ENCODE measurements at regions not wholly inside any gene's neighbourhood (a gene's known extent, or its start where the extent isn't known, plus 50 kb on each side); places are given as distances from the start of the nearest gene placed in this dataset.

DNA sequence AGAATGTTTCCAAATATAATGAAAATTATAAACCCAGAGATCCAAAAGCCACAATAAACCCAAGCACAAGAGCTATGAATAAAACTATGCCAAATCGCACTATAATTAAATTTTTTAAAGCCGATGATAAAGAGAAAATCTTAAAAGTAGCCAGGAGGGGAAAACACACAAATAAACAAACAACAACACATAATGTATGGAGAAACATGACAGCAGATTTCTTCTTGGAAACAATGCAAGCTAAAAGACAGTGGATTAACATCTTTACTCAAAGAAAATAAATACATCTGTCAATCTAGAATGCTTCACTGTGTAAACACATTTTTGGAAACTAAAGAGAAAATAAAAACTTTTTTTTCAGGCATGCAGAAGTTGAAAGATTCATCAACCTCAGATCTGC lies 53.0 kb upstream of the SMOX start:
- DNase-seq = no peak

DNA sequence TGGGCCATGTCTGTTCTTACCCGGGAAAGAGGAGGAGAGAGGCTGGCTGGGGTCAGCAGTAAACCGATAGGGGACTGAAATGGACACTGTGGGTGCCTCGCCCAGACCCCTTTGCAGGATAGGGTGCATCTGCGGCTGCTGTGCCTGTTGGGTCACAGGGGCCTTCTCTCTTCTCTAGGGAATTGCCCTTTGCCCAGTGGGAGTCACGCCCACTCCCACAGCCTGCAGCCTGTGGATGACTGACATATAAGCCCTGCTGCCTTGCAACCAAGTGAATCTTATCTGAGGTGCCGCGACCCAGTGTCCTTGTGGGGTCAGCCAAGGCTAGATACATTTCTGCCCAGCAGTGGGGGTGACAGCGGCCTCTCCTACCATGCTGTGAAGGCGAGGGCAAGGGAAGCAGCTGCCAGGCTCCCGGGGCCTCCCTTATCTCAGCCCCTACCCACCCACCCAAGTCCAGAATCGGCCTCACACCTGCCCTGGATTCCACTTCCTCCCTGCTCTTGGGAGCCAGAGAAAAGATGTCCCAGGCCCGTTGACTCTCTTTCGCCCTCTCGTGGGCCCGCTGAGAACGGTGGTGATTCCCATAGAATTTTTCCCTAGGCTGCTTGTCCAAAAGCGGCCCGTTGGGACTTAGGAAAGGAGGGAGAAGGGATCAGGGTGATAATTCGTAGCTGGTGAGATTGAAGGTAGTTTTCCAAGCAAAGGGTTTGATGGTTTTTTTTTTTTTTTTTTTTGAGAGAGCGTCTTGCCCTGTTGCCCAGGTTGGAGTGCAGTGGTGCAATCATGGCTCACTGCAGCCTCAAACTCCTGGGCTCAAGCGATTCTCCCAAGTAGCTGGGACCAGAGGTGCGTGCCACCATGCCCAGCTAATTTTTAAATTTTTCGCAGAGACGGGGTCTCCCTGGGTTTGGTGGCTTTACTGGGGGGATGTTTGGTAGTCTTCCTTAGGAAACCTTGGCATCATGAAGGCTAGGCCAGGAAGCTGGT lies 56.8 kb upstream of the SMOX start:
- DNase-seq = peak; percentile 73

DNA sequence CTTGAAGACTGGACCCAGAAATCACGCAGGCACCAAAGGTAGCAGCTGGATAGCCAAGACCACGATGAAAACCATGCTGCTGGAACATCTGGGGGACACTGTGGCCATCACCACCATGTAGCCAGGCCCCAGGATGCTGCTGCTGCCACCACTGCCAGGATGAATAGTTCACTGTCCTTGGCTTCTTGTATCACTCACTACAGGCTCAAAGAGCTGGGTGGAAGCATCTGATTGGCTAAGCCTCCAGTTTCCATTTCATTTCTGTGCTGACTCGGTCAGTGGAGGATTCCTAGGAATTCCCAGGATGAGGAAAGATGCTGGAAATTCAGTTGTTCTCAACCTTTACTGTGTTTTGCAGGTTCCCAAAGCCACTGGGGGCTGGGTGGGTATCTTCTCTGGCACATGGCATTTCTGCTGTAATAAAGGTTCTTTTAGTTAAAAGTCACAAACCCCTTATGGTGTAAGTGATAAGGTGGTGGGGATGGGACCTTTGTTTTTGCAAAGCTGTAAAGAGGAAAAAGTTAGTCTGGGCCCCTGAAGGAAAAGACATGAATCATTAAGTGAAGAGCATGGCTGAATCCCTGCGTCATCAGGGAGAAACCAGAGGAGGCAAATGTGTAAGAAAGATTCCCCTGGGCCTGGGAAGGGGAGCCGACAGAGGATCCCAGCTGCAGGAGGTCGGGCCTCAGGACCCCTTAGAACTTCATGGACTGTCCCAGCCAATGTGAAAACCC lies 57.7 kb upstream of the SMOX start:
- DNase-seq = no peak

DNA sequence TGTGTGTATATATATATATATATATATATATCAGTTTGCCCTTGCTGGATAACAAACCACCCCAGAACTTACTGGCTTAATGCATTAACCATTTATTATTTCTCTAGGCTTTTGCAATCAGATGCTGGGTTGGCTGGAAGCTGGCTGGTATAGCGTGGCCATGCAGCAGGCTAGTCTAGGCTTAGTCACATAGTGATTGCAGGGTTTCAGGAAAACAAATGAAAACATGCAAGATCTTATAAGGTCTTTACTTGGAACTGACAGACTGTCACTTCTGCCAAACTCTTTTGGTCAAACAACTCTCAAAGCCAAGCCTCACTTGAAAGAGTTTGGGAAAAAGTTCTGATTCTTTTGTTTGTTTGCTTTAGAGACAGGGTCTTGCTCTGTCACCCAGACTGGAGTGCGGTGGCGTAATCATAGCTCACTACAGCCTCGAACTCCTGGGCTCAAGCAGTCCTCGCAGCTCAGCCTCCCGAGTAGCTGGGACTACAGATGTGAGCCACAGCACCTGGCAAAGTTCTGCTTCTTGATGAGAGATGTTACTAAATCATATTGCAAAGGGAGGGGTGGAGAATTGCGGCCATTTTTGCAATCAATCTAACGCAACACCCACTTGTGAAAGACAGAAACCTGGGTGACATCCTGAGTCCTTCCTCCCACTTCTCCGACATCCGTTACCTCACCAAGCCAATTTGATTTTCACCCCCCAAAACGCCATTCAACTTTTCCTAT lies 58.7 kb upstream of the SMOX start:
- DNase-seq = no peak

DNA sequence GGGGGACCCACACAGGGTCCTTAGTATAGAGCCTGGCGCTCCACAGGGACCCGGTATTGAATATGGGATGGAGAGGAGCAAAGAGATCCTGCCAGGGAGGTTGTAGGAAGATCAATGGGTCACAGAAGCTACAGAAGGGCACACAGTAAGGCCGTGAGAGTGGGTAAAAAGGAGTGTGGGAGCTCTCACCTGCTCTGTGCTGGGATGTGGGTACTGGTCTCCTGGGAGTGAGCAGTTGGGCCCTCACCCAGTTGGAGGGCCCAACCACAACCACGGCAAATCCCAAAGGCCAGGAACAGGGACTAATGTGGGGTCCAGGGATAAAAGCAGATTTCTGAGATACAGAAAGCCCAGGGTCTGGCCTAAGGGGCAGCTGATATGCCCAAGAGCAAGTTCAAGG lies 59.9 kb upstream of the SMOX start:
- no peak for DNase-seq

DNA sequence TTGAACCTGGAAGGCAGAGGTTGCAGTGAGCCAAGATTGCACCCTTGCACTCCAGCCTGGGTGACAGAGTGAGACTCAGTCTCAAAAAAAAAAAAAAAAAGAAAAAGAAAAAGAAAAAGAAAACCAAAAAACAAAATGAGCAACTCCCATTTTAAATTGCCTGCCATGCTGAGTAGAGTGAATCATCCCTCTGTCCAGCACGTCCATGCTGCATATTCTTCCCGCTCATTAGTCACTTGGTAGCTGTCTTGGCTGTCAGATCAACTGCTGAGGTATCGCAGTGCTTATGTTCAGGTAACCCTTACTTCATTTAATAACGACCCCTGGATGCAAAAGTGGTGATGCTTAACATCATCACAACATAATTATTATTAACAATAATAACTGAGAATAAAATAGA lies 60.7 kb upstream of the SMOX start:
- DNase-seq = no peak

DNA sequence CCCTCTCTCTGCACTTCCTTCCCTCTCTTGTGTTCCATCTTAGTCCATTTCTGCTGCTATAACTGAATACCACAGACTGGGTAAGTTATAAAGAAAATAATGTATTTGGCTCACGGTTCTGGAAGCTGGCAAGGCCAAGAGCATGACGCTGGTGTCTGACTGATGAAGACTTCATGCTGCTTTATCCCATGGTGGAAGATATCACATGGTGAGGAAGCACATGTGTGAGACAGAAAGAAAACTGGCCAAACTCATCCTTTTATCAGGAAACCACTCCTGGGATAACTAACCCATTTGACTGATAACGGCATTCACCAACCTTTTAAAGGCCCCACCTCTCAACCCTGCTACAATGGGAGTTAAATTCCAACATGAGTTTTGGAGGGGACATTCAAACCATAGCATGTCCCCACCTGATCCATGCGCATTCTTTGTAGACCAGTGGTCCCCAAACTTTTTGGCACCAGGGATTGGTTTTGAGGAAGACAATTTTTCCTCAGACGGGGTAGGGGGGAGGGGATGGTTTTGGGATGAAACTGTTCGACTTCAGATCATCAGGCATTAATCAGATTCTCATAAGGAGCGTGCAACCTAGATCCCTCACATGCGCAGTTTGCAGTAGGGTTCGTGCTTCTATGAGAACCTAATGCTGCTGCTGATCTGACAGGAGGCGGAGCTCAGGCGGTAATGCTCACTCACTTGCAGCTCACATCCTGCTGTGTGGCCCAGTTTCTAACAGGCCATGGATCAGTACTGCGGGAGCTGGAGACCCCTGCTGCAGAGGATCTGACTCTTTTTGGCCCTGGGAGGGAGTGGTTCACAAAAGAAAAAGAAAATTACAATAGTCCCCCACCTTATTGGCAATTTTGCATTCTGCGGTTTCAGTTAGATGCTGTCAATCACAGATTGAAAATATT lies 61.6 kb upstream of the SMOX start:
- no peak for DNase-seq

DNA sequence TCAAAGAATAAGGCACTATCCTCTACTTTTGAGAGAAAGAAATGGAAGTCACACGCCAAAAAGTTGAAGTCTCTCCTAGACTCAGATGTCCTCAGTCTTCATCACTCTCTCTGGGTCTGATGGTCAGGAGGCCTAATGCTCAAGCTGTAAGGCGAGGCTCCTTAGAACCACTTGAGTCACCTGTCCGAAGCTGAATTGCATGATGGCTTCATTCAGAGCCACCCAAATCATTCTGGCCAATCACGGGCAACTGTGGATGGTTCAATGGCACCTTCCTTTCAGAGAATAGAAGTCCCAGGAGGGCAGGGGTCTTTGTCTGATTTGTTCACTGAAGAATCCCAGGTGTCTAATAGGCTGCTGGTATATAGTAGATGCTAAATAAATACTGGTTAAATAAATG lies 63.9 kb upstream of the SMOX start:
- no peak for DNase-seq

DNA sequence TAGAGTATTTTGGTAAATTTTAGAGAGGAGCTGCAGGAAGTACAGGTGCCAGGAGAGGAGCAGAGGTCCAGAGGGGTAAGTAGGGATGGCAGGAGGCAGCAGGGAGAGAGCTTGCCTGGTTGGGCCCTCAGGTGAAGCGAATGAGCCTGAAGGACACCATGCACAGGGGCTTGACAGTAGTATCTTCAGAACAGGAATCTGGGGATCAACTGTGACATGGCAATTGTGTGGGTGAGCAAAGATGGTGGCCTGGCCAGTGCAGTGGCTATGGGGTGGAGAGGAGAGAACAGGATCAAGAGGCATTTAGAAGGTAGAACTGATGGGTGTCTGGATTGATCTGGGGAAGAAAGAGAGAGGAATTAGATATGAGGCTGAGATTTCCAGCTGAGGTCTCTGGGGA lies 64.5 kb upstream of the SMOX start:
- no peak for DNase-seq

DNA sequence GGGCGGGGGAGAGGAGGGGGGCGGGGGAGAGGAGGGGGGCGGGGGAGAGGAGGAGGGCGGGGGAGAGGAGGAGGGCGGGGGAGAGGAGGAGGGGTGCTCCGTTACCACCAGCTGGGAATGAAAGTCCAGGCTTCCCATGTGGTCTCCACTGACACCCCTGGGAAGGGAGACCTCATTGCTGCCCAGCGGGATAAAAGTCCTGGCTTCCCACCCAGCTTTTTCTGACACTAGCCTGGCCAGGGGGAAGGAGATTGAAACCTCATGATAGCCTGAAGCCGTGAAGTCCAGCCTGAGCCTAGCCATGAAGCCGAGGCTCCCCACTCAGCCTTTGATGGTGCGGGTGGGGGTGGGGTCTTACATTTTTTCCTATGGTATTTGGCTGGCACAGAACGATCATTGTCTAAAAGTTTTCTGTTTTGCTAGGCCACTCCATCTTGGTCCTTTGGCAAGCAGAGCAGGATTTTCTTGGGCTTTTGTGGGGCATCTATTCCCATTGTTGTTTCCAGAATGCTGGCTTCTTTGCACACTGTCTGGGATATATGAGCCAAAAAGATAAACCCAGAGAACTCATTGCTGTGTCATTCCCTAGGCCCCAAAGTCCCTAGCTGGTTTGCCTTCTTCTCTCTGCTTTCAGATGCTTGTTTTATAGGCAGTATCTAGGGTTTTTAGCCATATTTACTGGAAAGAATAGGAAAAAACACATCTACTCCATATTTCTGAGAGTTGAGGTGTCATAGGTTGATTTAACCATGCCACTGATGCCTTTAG lies 65.3 kb upstream of the SMOX start:
- no peak for DNase-seq

DNA sequence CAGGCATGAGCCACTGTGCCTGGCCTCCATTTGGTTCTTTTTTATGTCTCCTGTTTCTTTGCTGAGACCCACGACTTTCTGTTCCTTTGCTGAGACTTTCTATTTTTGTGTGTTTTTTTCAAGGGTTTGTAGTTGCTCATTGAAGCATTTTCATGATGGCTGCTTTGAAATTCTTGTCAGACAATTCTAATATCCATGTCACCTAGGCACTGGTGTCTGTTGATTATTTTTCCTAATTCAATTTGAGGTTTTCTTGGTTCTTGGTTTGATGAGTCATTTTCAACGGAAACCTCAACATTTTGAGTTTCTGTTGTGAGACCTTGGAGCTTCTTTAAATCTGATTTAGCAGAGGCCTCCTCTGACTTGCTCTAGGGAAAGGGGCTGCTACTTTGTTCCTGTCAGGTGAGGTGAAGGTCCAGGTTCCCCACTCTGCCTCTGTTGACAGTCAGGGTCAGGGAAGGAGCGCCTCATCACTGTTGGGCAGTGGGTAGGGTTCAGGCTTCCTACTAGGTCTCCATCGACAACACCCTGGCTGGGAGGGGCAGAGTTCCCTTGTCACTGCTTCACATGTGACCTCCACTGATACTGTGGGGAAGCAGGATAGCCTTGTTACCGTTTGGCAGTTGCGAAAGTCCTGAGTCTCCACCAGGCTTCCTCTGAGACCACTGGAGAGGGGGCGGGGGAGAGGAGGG lies 66.1 kb upstream of the SMOX start:
- no peak for DNase-seq

DNA sequence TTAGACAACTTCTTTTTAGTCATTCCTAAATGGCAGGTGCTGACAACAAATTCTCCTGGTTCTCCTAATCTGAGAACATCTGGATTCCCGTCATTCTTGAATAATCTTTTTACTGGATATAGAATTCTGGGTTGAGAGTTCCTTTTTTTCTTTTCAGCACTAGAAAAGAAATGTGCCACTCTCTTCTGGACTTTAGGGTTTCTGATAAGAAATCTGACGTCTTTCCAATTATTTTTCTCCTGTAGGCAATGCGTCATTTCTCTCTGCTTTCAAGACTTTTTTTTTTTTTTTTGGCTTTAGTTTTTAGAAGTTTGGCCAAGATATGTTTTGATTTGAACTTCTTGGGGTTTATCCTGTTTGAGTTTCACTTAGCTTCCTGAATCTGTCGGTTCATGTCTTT lies 66.1 kb upstream of the RNF24 start:
- DNase-seq = no peak

DNA sequence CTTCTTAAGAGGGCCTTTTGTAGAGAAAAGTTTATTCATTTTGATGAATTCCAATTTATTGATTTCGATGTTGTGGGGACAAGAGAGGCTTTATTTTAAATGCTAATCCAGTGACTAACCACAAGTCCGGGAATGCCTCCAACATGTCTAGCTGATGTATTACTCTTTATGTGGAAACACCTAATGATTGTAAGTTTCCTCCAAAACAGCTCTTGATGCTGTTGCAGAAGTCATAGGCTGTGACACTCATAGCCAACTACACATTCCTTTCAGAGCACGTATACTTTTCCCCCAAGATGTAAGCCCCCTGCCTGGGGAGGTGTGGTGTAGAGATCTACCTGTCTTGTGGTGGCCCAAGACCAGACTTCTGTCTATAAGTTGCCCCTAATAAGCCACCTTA lies 61.3 kb upstream of the RNF24 start:
- DNase-seq = no peak

DNA sequence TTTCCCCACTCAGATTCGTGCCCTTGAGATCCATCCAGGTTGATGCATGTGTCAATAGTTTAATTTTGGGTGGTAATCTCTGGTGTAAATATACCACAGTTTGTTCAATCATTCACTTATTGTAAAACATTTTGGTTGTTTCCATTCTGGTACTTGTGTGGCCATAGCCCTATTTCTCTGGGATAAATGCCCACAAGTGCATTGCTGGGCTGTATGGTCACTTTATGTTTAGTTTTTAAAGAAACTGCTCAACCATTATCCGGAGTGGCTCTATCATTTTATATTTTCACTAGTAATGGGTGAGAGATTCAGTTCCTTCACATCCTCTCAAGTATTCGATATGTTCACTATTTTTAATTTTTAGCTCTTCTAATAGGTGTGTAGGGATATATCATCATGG lies 60.7 kb upstream of the RNF24 start:
- no peak for DNase-seq

DNA sequence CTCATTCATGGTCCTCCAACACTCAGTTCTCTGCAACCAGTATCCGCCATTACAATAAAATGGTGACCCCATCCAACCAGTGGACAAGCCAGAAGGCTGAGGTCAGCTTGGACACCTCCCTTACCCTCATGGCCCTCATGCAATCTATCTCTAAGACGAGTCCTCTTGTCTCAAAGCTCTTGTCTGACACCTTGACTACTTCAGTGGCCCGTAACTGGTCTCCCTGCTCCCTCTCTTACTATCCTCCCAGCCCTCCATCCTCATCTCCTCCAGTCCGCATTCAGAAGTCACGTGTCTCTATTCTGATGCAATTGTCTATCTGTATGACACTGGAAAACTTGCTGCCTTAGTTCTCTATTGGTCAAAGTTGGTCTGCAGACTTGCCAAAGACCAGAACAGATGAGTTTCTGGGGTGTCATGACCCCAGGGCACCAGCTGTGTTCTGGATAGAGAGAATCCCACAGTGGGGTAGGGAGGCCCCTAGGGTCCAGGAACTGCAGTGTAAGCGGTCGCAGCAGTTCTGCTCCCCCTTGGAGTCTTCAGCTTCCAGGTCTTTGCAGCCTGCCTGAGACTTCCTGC lies 59.6 kb upstream of the RNF24 start:
- DNase-seq = no peak

DNA sequence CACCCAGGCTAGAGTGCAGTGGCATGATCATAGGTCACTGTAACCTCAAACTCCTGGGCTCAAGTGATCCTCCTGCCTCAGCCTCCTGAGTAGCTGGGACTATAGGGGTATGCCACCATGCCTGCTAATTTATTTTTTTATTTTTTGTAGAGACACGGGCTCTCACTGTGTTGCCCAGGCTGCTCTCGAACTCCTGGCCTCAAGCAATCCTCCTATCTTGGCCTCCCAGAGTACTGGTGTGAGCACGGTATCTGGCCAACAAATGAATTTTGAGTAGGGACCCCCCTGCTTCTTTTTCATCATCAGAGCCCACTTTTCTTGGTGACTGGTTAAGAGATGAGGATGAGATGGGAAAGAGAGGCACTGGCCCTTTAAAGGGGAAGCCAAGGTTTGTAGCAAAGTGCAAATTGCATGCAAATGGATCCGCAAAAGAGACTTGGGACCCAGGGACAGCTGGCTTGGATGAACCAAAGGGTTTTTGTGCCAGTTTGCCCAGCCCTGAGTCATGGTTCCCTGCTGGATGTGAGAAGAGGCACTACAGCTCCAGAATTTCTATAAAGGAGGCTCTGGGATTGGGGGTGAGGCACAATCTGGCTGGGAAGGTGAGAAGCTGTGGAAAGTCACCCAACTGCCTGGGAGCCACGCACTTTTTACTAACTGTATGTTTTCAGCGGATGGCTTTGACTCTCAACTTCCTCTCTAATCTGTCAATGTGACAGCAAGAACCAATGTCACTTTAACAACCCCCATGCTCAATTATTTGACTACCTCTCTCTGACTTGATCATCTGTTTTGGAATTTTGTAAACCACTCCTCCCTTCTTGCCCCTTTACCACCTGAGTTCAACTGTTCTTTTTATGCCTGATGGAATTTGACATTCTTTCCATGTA lies 58.7 kb upstream of the RNF24 start:
- DNase-seq = no peak

DNA sequence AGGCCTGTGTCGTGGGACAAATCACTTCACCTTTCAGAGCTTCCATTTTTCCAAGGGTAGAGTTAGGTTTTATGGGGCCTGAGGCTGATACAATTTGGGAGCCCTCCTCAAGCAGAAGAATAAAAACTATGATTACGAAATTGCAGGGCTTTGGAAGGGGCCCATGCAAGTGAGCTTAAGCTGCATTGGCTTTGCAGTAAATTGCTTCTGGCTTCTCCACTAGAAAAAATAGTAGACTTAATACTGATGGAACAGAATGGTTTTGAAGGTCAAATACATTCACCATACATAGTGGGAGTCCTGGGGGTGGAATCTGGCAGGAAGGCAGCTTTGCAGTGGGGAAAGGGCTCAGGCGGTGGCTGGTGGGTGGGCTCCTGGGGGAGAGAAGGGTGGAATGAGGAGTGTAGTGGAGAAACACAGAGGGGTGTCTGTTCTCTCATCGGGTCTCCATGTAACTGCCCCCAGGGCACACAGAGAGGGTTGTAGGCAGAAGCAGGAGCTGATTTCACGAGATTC lies 55.9 kb upstream of the RNF24 start:
- DNase-seq = no peak

DNA sequence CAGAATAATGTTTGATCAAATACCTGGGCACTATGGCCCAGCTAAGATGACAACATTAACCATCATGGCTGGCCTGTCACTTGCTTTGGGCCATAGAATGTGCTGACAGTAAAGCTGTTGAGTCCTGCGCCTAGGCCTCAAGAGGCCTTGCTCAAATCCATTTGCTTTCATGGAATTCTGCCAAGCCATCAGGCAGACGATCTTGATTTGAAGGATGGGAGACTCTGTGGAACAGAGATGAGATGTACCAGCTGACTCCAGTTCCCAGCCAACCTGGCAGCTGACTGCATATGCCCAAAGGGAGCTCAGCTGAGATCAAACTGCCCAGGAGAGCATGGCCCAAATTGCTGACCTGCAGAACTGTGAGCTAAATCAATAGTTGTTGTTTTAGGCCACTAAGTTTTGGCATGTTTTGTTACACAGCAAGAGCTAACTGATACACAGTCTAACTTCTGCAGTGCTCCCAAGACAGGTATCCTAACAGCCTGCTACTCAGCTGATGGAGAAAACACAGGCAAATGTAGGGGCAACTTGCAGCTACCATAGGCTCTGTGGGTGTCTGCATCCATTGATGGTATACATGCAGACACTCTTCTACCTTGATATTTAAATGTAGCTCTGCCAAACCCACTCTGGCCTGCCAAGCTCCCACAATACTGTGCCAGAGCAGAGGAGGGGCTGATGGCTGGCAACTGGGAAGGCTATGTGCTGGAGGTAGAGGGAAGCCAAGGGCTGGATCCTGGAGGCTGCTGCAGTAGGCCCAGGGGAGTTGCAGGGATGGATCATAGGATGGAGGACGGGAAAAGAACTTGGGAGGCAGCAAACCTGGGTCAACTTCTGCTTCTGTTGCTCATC lies 55.2 kb upstream of the RNF24 start:
- DNase-seq = no peak
